Activated CD8-positive, alpha-beta memory T cell treated with anti-CD3 and anti-CD28 coated beads, Interleukin-2, amount 10 ng/mL, durations not matched to agents 7 days and 5 days (primary cell): ENCODE measurements at regions not wholly inside any gene's neighbourhood (a gene's known extent, or its start where the extent isn't known, plus 50 kb on each side); places are given as distances from the start of the nearest gene placed in this dataset.
"Not testable (repeated sequence)": the region's sequence is repeated elsewhere in the genome, so short reads cannot be mapped to it uniquely, and the experiment has no call there.

Experiments used
- ATAC-seq: fragments of 150-1000 bp; cut with Tn5 transposase; one replicate; pipeline ENCODE4 v1.10.0; 2021; ENCODE audit warnings: moderate library complexity
- CTCF ChIA-PET: fragments of 350-600 bp; sonication (Branson Sonifier 250); formaldehyde crosslinking; loops from one replicate; lab custom pipeline; 2021; ENCODE audit warnings: antibody characterized with exemption; lab: Charles Lee
- DNase-seq: peaks from one replicate; pipeline ENCODE4 v3.0.0-alpha.2; 2020
- H3K27ac Mint-ChIP-seq: one replicate; pipeline ENCODE4 v1.8.0; 2021; ENCODE audit warnings: mild to moderate bottlenecking, mixed read lengths
- H3K27me3 Mint-ChIP-seq: one replicate; pipeline ENCODE4 v1.8.0; 2021; ENCODE audit warnings: mixed read lengths
- H3K36me3 Mint-ChIP-seq: one replicate; pipeline ENCODE4 v1.8.0; 2021; ENCODE audit warnings: mild to moderate bottlenecking, mixed read lengths
- H3K4me1 Mint-ChIP-seq: one replicate; pipeline ENCODE4 v1.8.0; 2021; ENCODE audit warnings: mixed read lengths
- H3K4me3 Mint-ChIP-seq: one replicate; pipeline ENCODE4 v1.8.0; 2021; ENCODE audit warnings: mild to moderate bottlenecking, moderate library complexity, mixed read lengths
- H3K9me3 Mint-ChIP-seq: one replicate; pipeline ENCODE4 v1.8.0; 2022; ENCODE audit warnings: low read depth, mixed read lengths

- Mint-ChIP-seq H3K27me3 (peaks cover 10% of the 10 kb centered on the region), H3K4me3 (no peak overlapping the region), H3K36me3 (no peaks in the 10 kb centered on the region), H3K4me1 (peaks cover 3% of the 10 kb centered on the region), H3K27ac (no peak overlapping the region), H3K9me3 (no peaks in the 10 kb centered on the region)
- no peak for DNase-seq
- CTCF ChIA-PET = no interaction called here
- no peak for ATAC-seq
Observed at GRCh38 chr6:96410467-96410866, 111.1 kb upstream of the UFL1 start.

- Mint-ChIP-seq H3K4me3 (no peak overlapping the region), H3K27ac (no peak overlapping the region), H3K4me1 (peaks cover 2% of the 10 kb centered on the region), H3K27me3 (no peaks in the 10 kb centered on the region), H3K9me3 (no peaks in the 10 kb centered on the region), H3K36me3 (no peaks in the 10 kb centered on the region)
- CTCF ChIA-PET = no interaction called here
- ATAC-seq = no peak
- no peak for DNase-seq
Observed at GRCh38 chr6:96420294-96420693, 101.3 kb upstream of the UFL1 start.

GRCh38 chr6:96433950-96434349, 87.7 kb upstream of the UFL1 start:
- Mint-ChIP-seq H3K27ac (no peak overlapping the region), H3K4me1 (peaks cover 4% of the 10 kb centered on the region), H3K36me3 (no peaks in the 10 kb centered on the region), H3K27me3 (peaks cover 12% of the 10 kb centered on the region), H3K9me3 (peaks cover 2% of the 10 kb centered on the region), H3K4me3 (no peak overlapping the region)
- DNase-seq = no peak
- no peak for ATAC-seq
- CTCF ChIA-PET = no interaction called here

- no peak for DNase-seq
- H3K4me1 Mint-ChIP-seq = no peaks in the 10 kb centered on the region
- ATAC-seq = no peak
Observed at GRCh38 chr6:96436398-96436797, 85.2 kb upstream of the UFL1 start.

GRCh38 chr6:96437228-96437627, 84.4 kb upstream of the UFL1 start:
- H3K27me3 Mint-ChIP-seq, CTCF ChIA-PET, ATAC-seq, H3K9me3 Mint-ChIP-seq, H3K4me1 Mint-ChIP-seq, DNase-seq, H3K36me3 Mint-ChIP-seq, H3K4me3 Mint-ChIP-seq, H3K27ac Mint-ChIP-seq: not testable (repeated sequence)

More at GRCh38 chr6:96436398-96436797, 85.2 kb upstream of the UFL1 start:
- no peaks in the 10 kb centered on the region for H3K36me3 Mint-ChIP-seq
- H3K4me3 Mint-ChIP-seq = no peak overlapping the region
- no peaks in the 10 kb centered on the region for H3K9me3 Mint-ChIP-seq
- peaks cover 12% of the 10 kb centered on the region for H3K27me3 Mint-ChIP-seq
- CTCF ChIA-PET = no interaction called here
- H3K27ac Mint-ChIP-seq = no peak overlapping the region

- peaks cover 4% of the 10 kb centered on the region for H3K9me3 Mint-ChIP-seq
- ATAC-seq (no peak), DNase-seq (no peak)
- H3K27ac Mint-ChIP-seq = no peak overlapping the region
- H3K27me3 Mint-ChIP-seq = peaks cover 3% of the 10 kb centered on the region
- no peaks in the 10 kb centered on the region for H3K36me3 Mint-ChIP-seq
- H3K4me1 Mint-ChIP-seq = no peaks in the 10 kb centered on the region
- no peak overlapping the region for H3K4me3 Mint-ChIP-seq
- CTCF ChIA-PET = no interaction called here
Observed at GRCh38 chr6:96450082-96450769, 71.4 kb upstream of the UFL1 start.

- no peaks in the 10 kb centered on the region for H3K4me1 Mint-ChIP-seq
- peaks cover 3% of the 10 kb centered on the region for H3K27me3 Mint-ChIP-seq
- no peak for DNase-seq
- CTCF ChIA-PET = no interaction called here
- H3K4me3 Mint-ChIP-seq = no peak overlapping the region
- H3K9me3 Mint-ChIP-seq = peaks cover 1% of the 10 kb centered on the region
- no peak overlapping the region for H3K27ac Mint-ChIP-seq
- H3K36me3 Mint-ChIP-seq = no peaks in the 10 kb centered on the region
- ATAC-seq = no peak
Observed at GRCh38 chr6:96450770-96451130, 70.9 kb upstream of the UFL1 start.

GRCh38 chr6:96458771-96459170, 62.8 kb upstream of the UFL1 start:
- peaks cover under 1% of the 10 kb centered on the region for H3K36me3 Mint-ChIP-seq
- no peaks in the 10 kb centered on the region for H3K9me3 Mint-ChIP-seq
- H3K27ac Mint-ChIP-seq = no peak overlapping the region
- DNase-seq (no peak), ATAC-seq (no peak)
- no peaks in the 10 kb centered on the region for H3K27me3 Mint-ChIP-seq
- H3K4me1 Mint-ChIP-seq = no peaks in the 10 kb centered on the region
- CTCF ChIA-PET = no interaction called here
- no peak overlapping the region for H3K4me3 Mint-ChIP-seq

- CTCF ChIA-PET = no interaction called here
- Mint-ChIP-seq H3K4me1 (peaks cover 2% of the 10 kb centered on the region), H3K27ac (no peak overlapping the region), H3K27me3 (no peaks in the 10 kb centered on the region), H3K9me3 (no peaks in the 10 kb centered on the region), H3K4me3 (no peak overlapping the region), H3K36me3 (peaks cover 2% of the 10 kb centered on the region)
- ATAC-seq = no peak
- DNase-seq = no peak
Observed at GRCh38 chr6:96460052-96460700, 61.4 kb upstream of the UFL1 start.

GRCh38 chr6:96465321-96465903, 56.2 kb upstream of the UFL1 start:
- Mint-ChIP-seq H3K27me3 (no peaks in the 10 kb centered on the region), H3K4me3 (no peak overlapping the region), H3K36me3 (peaks cover 2% of the 10 kb centered on the region), H3K4me1 (peaks cover 40% of the 10 kb centered on the region), H3K9me3 (no peaks in the 10 kb centered on the region), H3K27ac (peak overlapping the region; percentile 47)
- ATAC-seq (no peak), DNase-seq (no peak)
- CTCF ChIA-PET = no interaction called here

- ATAC-seq = peak; percentile 83
- H3K36me3 Mint-ChIP-seq = peaks cover 2% of the 10 kb centered on the region
Observed at GRCh38 chr6:96466147-96466863, 55.3 kb upstream of the UFL1 start.

GRCh38 chr6:96467814-96468213, 53.8 kb upstream of the UFL1 start:
- Mint-ChIP-seq H3K36me3 (peaks cover 2% of the 10 kb centered on the region), H3K27me3 (peaks cover 2% of the 10 kb centered on the region), H3K27ac (peak overlapping the region; percentile 4), H3K9me3 (no peaks in the 10 kb centered on the region), H3K4me3 (no peak overlapping the region), H3K4me1 (peaks cover 40% of the 10 kb centered on the region)
- DNase-seq (no peak), ATAC-seq (peak; percentile 30)
- CTCF ChIA-PET = interaction anchor here (0.8 to 2.5 kb wide), 5 partner anchors 9 to 454 kb away, joined by 3 to 7 read pairs (median 3); no protein-coding TSS in a partner anchor

More at GRCh38 chr6:96466147-96466863, 55.3 kb upstream of the UFL1 start:
- no peak overlapping the region for H3K4me3 Mint-ChIP-seq
- CTCF ChIA-PET = interaction anchor here (1.1 to 2.5 kb wide), 3 partner anchors 11 to 53 kb away, joined by 3 to 7 read pairs (median 3); no protein-coding TSS in a partner anchor
- H3K4me1 Mint-ChIP-seq = peaks cover 40% of the 10 kb centered on the region
- H3K9me3 Mint-ChIP-seq = no peaks in the 10 kb centered on the region
- H3K27ac Mint-ChIP-seq = peak overlapping the region; percentile 78
- H3K27me3 Mint-ChIP-seq = no peaks in the 10 kb centered on the region
- DNase-seq = no peak

GRCh38 chr6:96468281-96468680, 53.3 kb upstream of the UFL1 start:
- Mint-ChIP-seq H3K36me3 (peaks cover 2% of the 10 kb centered on the region), H3K27ac (peak overlapping the region; percentile 4), H3K4me1 (peaks cover 40% of the 10 kb centered on the region), H3K27me3 (peaks cover 2% of the 10 kb centered on the region), H3K4me3 (no peak overlapping the region), H3K9me3 (no peaks in the 10 kb centered on the region)
- ATAC-seq (no peak), DNase-seq (no peak)
- CTCF ChIA-PET = interaction anchor here (1.3 to 2.5 kb wide), 3 partner anchors 9 to 367 kb away, joined by 3 to 7 read pairs (median 4); no protein-coding TSS in a partner anchor
